HepG2 (cell line): ENCODE measurements at regions not wholly inside any gene's neighbourhood (a gene's known extent, or its start where the extent isn't known, plus 50 kb on each side); places are given as distances from the start of the nearest gene placed in this dataset.

ENCODE experiments used
- ATAC-seq: fragments of 200-7000 bp; cut with Tn5 transposase; 3 replicates; pipeline ENCODE4 v1.9.1; 2020; ENCODE audit warnings: mild to moderate bottlenecking, moderate library complexity
- BruUV-seq: library from RNA; stranded (reverse); fragments of 400-500 nt; replicated peaks from 2 replicates; lab custom pipeline; 2021; lab: Mats Ljungman, UMichigan
- CTCF ChIA-PET: fragments of 300-600 bp; formaldehyde crosslinking; extraction: SDS; loops from one replicate; lab custom pipeline; 2021; ENCODE audit warnings: low total read pairs, inconsistent platforms, low intra/inter-chr PET ratio; lab: Yijun Ruan, JAX
- POLR2A ChIA-PET: fragments of 350-600 bp; sonication (Branson Sonifier 250); formaldehyde crosslinking; loops from one replicate; lab custom pipeline; 2020; ENCODE audit warnings: antibody characterized with exemption, inconsistent platforms; lab: Yijun Ruan, JAX
- DNase-seq: peaks from one replicate; pipeline ENCODE4 v3.0.0-alpha.2; 2015; ENCODE audit warnings: low spot score
- FAIRE-seq: peaks from 3 replicates; lab custom pipeline; 2011; peaks lifted over from hg19 to GRCh38; lab: Jason Lieb, UNC
- H2AFZ ChIP-seq: one replicate; pipeline ENCODE4 v1.6.1; 2011; ENCODE audit warnings: low read length, inconsistent platforms
- H3K27ac ChIP-seq: fragments of 300-600 bp; 3 replicates; pipeline ENCODE4 v1.8.0; 2011; ENCODE audit warnings: mixed run types, mild to moderate bottlenecking, mixed read lengths, low read length, inconsistent platforms; ENCODE audit not compliant: insufficient read depth; ENCODE audit errors: extremely low read length
- H3K27me3 ChIP-seq, 2 experiments: fragments of 200-600 bp in 1 of 2; 2 replicates in 1 of 2; 3 replicates in 1 of 2; pipeline versions ENCODE4 v1.6.0 to v1.8.0; 2011; ENCODE audit warnings: low read length in 2 of 2, mild to moderate bottlenecking in 2 of 2, moderate library complexity in 2 of 2, inconsistent platforms in 1 of 2; ENCODE audit not compliant: insufficient read depth in 2 of 2, control insufficient read depth in 1 of 2
- H3K36me3 ChIP-seq, 2 experiments: fragments of 200-600 bp in 1 of 2; replicated peaks in 1 of 2; 2 replicates in 1 of 2; 3 replicates in 1 of 2; pipeline versions ENCODE4 v1.5.1 to v1.8.0; 2011; ENCODE audit warnings: low read length in 2 of 2, inconsistent platforms in 1 of 2; ENCODE audit not compliant: insufficient read depth in 2 of 2, control insufficient read depth in 1 of 2
- H3K4me1 ChIP-seq: 2 replicates; pipeline ENCODE4 v1.5.1; 2012; ENCODE audit warnings: low read length, inconsistent platforms; ENCODE audit not compliant: insufficient read depth
- H3K4me2 ChIP-seq: 2 replicates; pipeline ENCODE4 v1.6.0; 2011; ENCODE audit warnings: low read depth, low read length, inconsistent platforms
- H3K4me3 ChIP-seq, 3 experiments: fragments of 200-600 bp in 1 of 3; sonication (generic), shearing (Covaris generic) in 1 of 3; replicated peaks in 1 of 3; 2 replicates each; pipeline ENCODE4 v1.5.1; 2011 to 2016; ENCODE audit warnings: low read length in 3 of 3, inconsistent platforms in 2 of 3, low read depth in 2 of 3, mild to moderate bottlenecking in 2 of 3, control low read depth in 1 of 3, mixed read lengths in 1 of 3; ENCODE audit not compliant: insufficient read depth in 1 of 3
- H3K79me2 ChIP-seq: one replicate; pipeline ENCODE4 v1.6.1; 2011; ENCODE audit warnings: low read length, inconsistent platforms; ENCODE audit not compliant: insufficient read depth
- H3K9ac ChIP-seq: 2 replicates; pipeline ENCODE4 v1.6.0; 2011; ENCODE audit warnings: mild to moderate bottlenecking, low read depth, low read length, inconsistent platforms; ENCODE audit not compliant: insufficient read depth
- H3K9me3 ChIP-seq: 2 replicates; pipeline ENCODE4 v1.5.1; 2012; ENCODE audit warnings: mild to moderate bottlenecking, low read length
- H4K20me1 ChIP-seq: 2 replicates; pipeline ENCODE4 v1.6.0; 2011; ENCODE audit warnings: inconsistent platforms, mild to moderate bottlenecking, low read length, moderate library complexity; ENCODE audit not compliant: insufficient read depth
- ZBED4 ChIP-seq: sonication (generic); formaldehyde crosslinking; IDR thresholded peaks from 2 replicates; pipeline ENCODE4 v1.4.0; 2020; ENCODE audit warnings: missing genetic modification reagents, borderline replicate concordance
- ZKSCAN8 ChIP-seq: IDR thresholded peaks from 2 replicates; pipeline ENCODE4 v1.6.1; 2016; ENCODE audit warnings: borderline replicate concordance, missing genetic modification reagents, missing compliant biosample characterization
- ZNF496 ChIP-seq: sonication (generic); formaldehyde crosslinking; IDR thresholded peaks from 2 replicates; pipeline ENCODE4 v1.8.1; 2023; ENCODE audit warnings: mild to moderate bottlenecking, moderate library complexity, missing genetic modification reagents; ENCODE audit not compliant: insufficient replicate concordance
- ZNF577 ChIP-seq: sonication (generic); formaldehyde crosslinking; IDR thresholded peaks from 2 replicates; pipeline ENCODE4 v1.4.0; 2020; ENCODE audit warnings: mild to moderate bottlenecking, low read depth, missing genetic modification reagents, borderline replicate concordance
- WGBS: methylation state at CpG from one replicate; pipeline ENCODE4 v1.1.6; 2017; ENCODE audit warnings: low lambda C conversion rate; 5-methylcytosine and 5-hydroxymethylcytosine counted together
- in situ Hi-C: cut with HindIII; loops from 2 replicates; pipeline ENCODE4 v1.10.0; 2017; ENCODE audit warnings: low pct_unique_long_range_greater_than_20kb; ENCODE audit not compliant: extremely low pct_ligation_motif_present
- intact Hi-C: fragments of 100-400 bp; cut with micrococcal nuclease; formaldehyde crosslinking; loops from one replicate; pipeline ENCODE4 v1.10.0; 2022; ENCODE audit not compliant: unreplicated experiment
- TF ChIP-seq, protein P1 (sequence below): sonication (generic); formaldehyde crosslinking; IDR thresholded peaks from 2 replicates; pipeline ENCODE4 v1.5.1; 2020; ENCODE audit warnings: mild to moderate bottlenecking, missing genetic modification reagents, moderate library complexity

DNA sequence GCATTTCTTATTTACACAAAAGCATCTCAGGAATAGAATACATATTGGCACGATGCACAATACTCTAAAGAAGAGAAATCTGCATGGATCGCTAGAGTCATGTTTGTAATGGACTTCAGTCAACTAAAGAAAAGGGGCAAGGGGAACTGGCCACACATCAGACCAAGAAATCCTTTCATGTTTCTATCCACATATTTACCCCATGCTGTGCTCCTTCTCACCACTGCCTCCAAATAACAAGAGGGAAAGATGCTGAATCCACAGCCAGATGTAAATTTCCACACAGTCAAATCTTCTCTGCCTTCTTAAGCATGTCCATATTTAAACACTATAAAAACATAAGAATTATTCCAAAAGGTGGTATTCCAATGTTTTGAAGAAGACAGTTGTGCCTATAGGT lies 67.6 kb downstream of the COX18 start:
- no peaks in the 10 kb centered on the region for H3K9me3 ChIP-seq
- ChIA-PET CTCF (no interaction called here), POLR2A (no interaction called here)
- no peaks in the 10 kb centered on the region for H3K79me2 ChIP-seq
- FAIRE-seq (no peak), ATAC-seq (no peak), DNase-seq (no peak)
- WGBS = 2% methylated on average over 2 of the region's 2 CpGs
- no peaks in the 10 kb centered on the region for H3K36me3 ChIP-seq
- in situ Hi-C loops = loop anchor here (25.0 kb wide), 1 partner anchor 690 kb away; no protein-coding TSS in a partner anchor
- no peak overlapping the region for H3K27ac ChIP-seq
- no peaks in the 10 kb centered on the region for H3K27me3 ChIP-seq
- no peak overlapping the region for H2AFZ ChIP-seq
- no peaks in the 10 kb centered on the region for H3K4me1 ChIP-seq
- no TSS peak for BruUV-seq
- no peak overlapping the region for H3K4me3 ChIP-seq
- intact Hi-C loops = no loop called here
- no peaks in the 10 kb centered on the region for H4K20me1 ChIP-seq
- no peak overlapping the region for H3K9ac ChIP-seq
- no peak overlapping the region for H3K4me2 ChIP-seq
- TF ChIP-seq ZKSCAN8 = no peak
- no peak for TF ChIP-seq ZNF577 (CRISPR knock-in tag)
- TF ChIP-seq, all 625 proteins: peak for 0

DNA sequence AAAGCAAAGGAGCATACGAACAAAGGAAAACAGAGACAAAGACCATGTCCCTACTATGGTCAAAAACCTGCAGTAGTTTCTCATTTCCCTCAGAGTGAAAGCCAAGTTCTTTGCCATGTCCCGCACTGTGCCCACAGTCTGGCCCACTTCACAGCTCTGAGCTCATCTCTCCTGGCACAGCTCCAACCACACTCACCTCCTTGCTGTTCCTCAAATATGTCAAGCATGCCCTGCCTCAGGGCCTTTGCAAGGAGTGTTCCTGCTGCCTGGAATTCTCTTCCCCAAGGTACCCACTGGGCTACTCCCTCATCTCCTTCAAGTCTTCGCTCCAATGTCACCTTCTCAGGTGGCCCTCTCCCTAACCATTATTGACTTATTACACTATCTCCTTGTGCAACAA lies 72.1 kb downstream of the COX18 start:
- 13% methylated on average over 3 of the region's 3 CpGs for WGBS
- ChIA-PET CTCF (no interaction called here), POLR2A (no interaction called here)
- Histone ChIP-seq H3K36me3 (no peaks in the 10 kb centered on the region), H3K4me2 (no peak overlapping the region), H3K4me1 (no peaks in the 10 kb centered on the region), H3K27me3 (no peaks in the 10 kb centered on the region), H3K9me3 (no peaks in the 10 kb centered on the region), H2AFZ (no peak overlapping the region), H3K4me3 (no peak overlapping the region), H3K79me2 (no peaks in the 10 kb centered on the region), H3K27ac (no peak overlapping the region), H4K20me1 (no peaks in the 10 kb centered on the region), H3K9ac (no peak overlapping the region)
- DNase-seq = no peak
- ATAC-seq = no peak
- intact Hi-C loops = no loop called here
- BruUV-seq = no TSS peak
- no peak for FAIRE-seq
- in situ Hi-C loops = no loop called here
- TF ChIP-seq ZNF496 (CRISPR knock-in tag) = no peak
- no peak for TF ChIP-seq ZBED4
- TF ChIP-seq, protein P1, sequence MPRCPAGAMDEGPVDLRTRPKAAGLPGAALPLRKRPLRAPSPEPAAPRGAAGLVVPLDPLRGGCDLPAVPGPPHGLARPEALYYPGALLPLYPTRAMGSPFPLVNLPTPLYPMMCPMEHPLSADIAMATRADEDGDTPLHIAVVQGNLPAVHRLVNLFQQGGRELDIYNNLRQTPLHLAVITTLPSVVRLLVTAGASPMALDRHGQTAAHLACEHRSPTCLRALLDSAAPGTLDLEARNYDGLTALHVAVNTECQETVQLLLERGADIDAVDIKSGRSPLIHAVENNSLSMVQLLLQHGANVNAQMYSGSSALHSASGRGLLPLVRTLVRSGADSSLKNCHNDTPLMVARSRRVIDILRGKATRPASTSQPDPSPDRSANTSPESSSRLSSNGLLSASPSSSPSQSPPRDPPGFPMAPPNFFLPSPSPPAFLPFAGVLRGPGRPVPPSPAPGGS (CRISPR knock-in tag) = no peak
